Suprapubic skin (tissue), 3 donors: ENCODE measurements at regions not wholly inside any gene's neighbourhood (a gene's known extent, or its start where the extent isn't known, plus 50 kb on each side); places are given as distances from the start of the nearest gene placed in this dataset.

ENCODE experiments used
- CTCF ChIP-seq, 2 donors: fragments of 200-600 bp in 1 of 2; fragments of 450-650 bp in 1 of 2; sonication (generic) in 1 of 2; IDR thresholded peaks; one replicate each; pipeline ENCODE4 v1.5.1; 2016 to 2019; ENCODE audit warnings: antibody characterized with exemption in 2 of 2, mild to moderate bottlenecking in 1 of 2, moderate library complexity in 1 of 2
- POLR2AphosphoS5 ChIP-seq, 3 donors: sonication (generic); formaldehyde crosslinking; IDR thresholded peaks; one replicate each; pipeline ENCODE4 v1.6.1; 2017; ENCODE audit warnings: antibody characterized with exemption in 3 of 3

- TF ChIP-seq POLR2AphosphoS5 (IDR thresholded peaks at IDR 0.05): no peak
- TF ChIP-seq CTCF (IDR thresholded peaks at IDR 0.05): no peak
Measured at GRCh38 chr7:153808117-153808516, 244.1 kb upstream of the DPP6 start.
